ENCODE measurements at regions not wholly inside any gene's neighbourhood (a gene's known extent, or its start where the extent isn't known, plus 50 kb on each side); places are given as distances from the start of the nearest gene placed in this dataset.
A peak's percentile ranks its signal among the peaks of the same experiment; 100 is the strongest.

GRCh38 chr4:156223985-156224384 is 270.3 kb upstream of the CTSO start:
- FAIRE-seq = no peak

- FAIRE-seq = no peak
Measured at GRCh38 chr4:156217236-156217635, 263.6 kb upstream of the CTSO start.

- FAIRE-seq = no peak
Measured at GRCh38 chr4:156201050-156201449, 247.4 kb upstream of the CTSO start.

GRCh38 chr4:156198511-156198910 is 244.8 kb upstream of the CTSO start:
- FAIRE-seq = no peak

GRCh38 chr4:156197216-156197615 is 243.6 kb upstream of the CTSO start:
- FAIRE-seq = no peak

- no peak for FAIRE-seq
Measured at GRCh38 chr4:156196722-156197121, 243.1 kb upstream of the CTSO start.

GRCh38 chr4:156195914-156196313 is 242.2 kb upstream of the CTSO start:
- FAIRE-seq = no peak

GRCh38 chr4:156194896-156195295 is 241.2 kb upstream of the CTSO start:
- FAIRE-seq = no peak

GRCh38 chr4:156193800-156194199 is 240.1 kb upstream of the CTSO start:
- FAIRE-seq = no peak

- FAIRE-seq = no peak
Measured at GRCh38 chr4:156193106-156193505, 239.4 kb upstream of the CTSO start.

GRCh38 chr4:156192033-156192432 is 238.4 kb upstream of the CTSO start:
- no peak for FAIRE-seq

- peak; percentile 98 for FAIRE-seq
Measured at GRCh38 chr4:156191044-156191781, 237.5 kb upstream of the CTSO start.

GRCh38 chr4:156190615-156191014 is 236.9 kb upstream of the CTSO start:
- no peak for FAIRE-seq

GRCh38 chr4:156188596-156188995 is 234.9 kb upstream of the CTSO start:
- no peak for FAIRE-seq

GRCh38 chr4:156186111-156186510 is 232.4 kb upstream of the CTSO start:
- no peak for FAIRE-seq

- no peak for FAIRE-seq
Measured at GRCh38 chr4:156185514-156186055, 231.9 kb upstream of the CTSO start.

- no peak for FAIRE-seq
Measured at GRCh38 chr4:156182269-156182668, 228.6 kb upstream of the CTSO start.

GRCh38 chr4:156177941-156178340 is 224.3 kb upstream of the CTSO start:
- no peak for FAIRE-seq

- FAIRE-seq = no peak
Measured at GRCh38 chr4:156176896-156177295, 223.2 kb upstream of the CTSO start.

GRCh38 chr4:156173937-156174336 is 220.3 kb upstream of the CTSO start:
- FAIRE-seq = no peak

- no peak for FAIRE-seq
Measured at GRCh38 chr4:156173486-156173885, 219.8 kb upstream of the CTSO start.

GRCh38 chr4:156169861-156170260 is 216.2 kb upstream of the CTSO start:
- FAIRE-seq = no peak

- FAIRE-seq = peak; percentile 88
Measured at GRCh38 chr4:156169011-156169410, 215.3 kb upstream of the CTSO start.

- no peak for FAIRE-seq
Measured at GRCh38 chr4:156168288-156168687, 214.6 kb upstream of the CTSO start.

GRCh38 chr4:156158747-156159146 is 205.1 kb upstream of the CTSO start:
- FAIRE-seq = peak; percentile 12

Measured in endometrium (tissue), 2 donors.